HUES64 (cell line): ENCODE measurements at regions not wholly inside any gene's neighbourhood (a gene's known extent, or its start where the extent isn't known, plus 50 kb on each side); places are given as distances from the start of the nearest gene placed in this dataset.

Experiments used
- H3K27ac ChIP-seq: 2 replicates; pipeline ENCODE4 v1.7.0; 2013; ENCODE audit warnings: low read depth, low read length, inconsistent platforms
- H3K27me3 ChIP-seq: 2 replicates; pipeline ENCODE4 v1.6.1; 2013; ENCODE audit warnings: mild to moderate bottlenecking, low read length; ENCODE audit not compliant: insufficient read depth
- H3K36me3 ChIP-seq: 2 replicates; pipeline ENCODE4 v1.6.1; 2013; ENCODE audit warnings: mild to moderate bottlenecking, low read length; ENCODE audit not compliant: insufficient read depth
- H3K4me1 ChIP-seq: 2 replicates; pipeline ENCODE4 v1.6.1; 2013; ENCODE audit warnings: mild to moderate bottlenecking, low read length, moderate library complexity; ENCODE audit not compliant: insufficient read depth
- H3K4me3 ChIP-seq: 2 replicates; pipeline ENCODE4 v1.5.1; 2013; ENCODE audit warnings: mild to moderate bottlenecking, low read length, moderate library complexity
- H3K9ac ChIP-seq: 2 replicates; pipeline ENCODE4 v1.6.1; 2013; ENCODE audit warnings: mild to moderate bottlenecking, low read depth, low read length
- H3K9me3 ChIP-seq: 2 replicates; pipeline ENCODE4 v1.6.1; 2013; ENCODE audit warnings: low read depth, low read length; ENCODE audit not compliant: insufficient read depth
- WGBS: fragments of 150-250, 120-280 bp; methylation state at CpG from one replicate; pipeline ENCODE4 v1.1.7; 2013; ENCODE audit warnings: missing lambda C conversion rate; 5-methylcytosine and 5-hydroxymethylcytosine counted together

GRCh38 chr2:21333684-21334083 lies 209.9 kb downstream of the TDRD15 start:
- Histone ChIP-seq H3K4me1 (no peaks in the 10 kb centered on the region), H3K36me3 (no peaks in the 10 kb centered on the region), H3K27ac (no peak overlapping the region), H3K9me3 (peaks cover 11% of the 10 kb centered on the region; the same call in 1 of the 2 replicates), H3K9ac (no peak overlapping the region), H3K4me3 (no peak overlapping the region), H3K27me3 (no peaks in the 10 kb centered on the region)
- 98% methylated on average over 2 of the region's 2 CpGs for WGBS

- Histone ChIP-seq H3K9me3 (peaks cover 5% of the 10 kb centered on the region; the same call in 1 of the 2 replicates), H3K36me3 (no peaks in the 10 kb centered on the region), H3K9ac (no peak overlapping the region), H3K4me3 (no peak overlapping the region), H3K27ac (no peak overlapping the region), H3K4me1 (no peaks in the 10 kb centered on the region), H3K27me3 (no peaks in the 10 kb centered on the region)
- WGBS, result 100% methylated on average over 1 of the region's 2 CpGs
These were observed 223.2 kb downstream of the TDRD15 start for GRCh38 chr2:21346984-21347383.

DNA sequence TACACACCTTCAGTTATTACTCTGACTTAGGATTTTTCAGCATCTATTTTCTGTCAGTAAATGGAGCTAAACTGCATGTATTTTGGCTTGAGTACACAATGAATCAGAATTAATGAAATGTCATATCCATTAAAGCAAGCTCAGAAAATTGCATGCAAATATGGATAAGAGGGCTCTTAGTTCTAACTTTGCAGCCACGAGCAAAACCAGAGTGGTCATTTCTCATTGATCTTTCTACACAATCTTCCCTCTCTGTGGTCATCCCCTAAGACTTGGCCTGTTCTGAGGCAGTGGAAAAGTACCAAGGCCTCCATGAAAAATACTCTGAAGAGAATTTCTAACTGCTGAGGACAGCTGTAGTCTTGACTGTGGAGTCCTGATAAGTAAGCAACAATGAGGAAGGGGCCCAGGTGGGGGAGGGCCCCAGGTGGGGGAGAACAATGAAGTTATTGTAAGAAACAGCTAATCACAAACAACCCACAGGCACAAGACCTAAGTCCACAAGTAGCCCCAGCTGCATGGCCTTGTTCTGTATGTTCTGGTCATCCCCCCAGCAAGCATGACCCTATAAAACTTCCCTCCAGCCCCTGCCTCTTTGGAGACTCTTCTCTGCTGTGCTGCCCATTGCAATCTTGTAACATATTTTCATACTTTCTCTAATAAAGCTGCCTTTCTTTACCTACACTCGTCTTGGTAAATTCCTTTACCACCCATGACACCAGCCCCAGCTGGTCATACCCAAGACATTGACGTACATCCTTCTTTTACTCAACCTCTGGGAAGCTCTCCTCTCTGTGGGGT lies 230.3 kb downstream of the TDRD15 start:
- WGBS, result 81% methylated on average over 3 of the region's 3 CpGs
- Histone ChIP-seq H3K4me3 (no peak overlapping the region), H3K27ac (no peak overlapping the region), H3K4me1 (no peaks in the 10 kb centered on the region), H3K36me3 (no peaks in the 10 kb centered on the region), H3K9me3 (peaks cover 18% of the 10 kb centered on the region; the same call in 1 of the 2 replicates), H3K27me3 (no peaks in the 10 kb centered on the region), H3K9ac (no peak overlapping the region)

GRCh38 chr2:21356086-21356856 lies 232.5 kb downstream of the TDRD15 start:
- Histone ChIP-seq H3K9me3 (peaks cover 18% of the 10 kb centered on the region; the same call in 1 of the 2 replicates), H3K4me1 (no peaks in the 10 kb centered on the region), H3K36me3 (no peaks in the 10 kb centered on the region), H3K27ac (no peak overlapping the region), H3K27me3 (no peaks in the 10 kb centered on the region), H3K9ac (no peak overlapping the region), H3K4me3 (no peak overlapping the region)
- WGBS, result 86% methylated on average over 9 of the region's 9 CpGs

GRCh38 chr2:21356857-21357255 lies 233.1 kb downstream of the TDRD15 start:
- H3K27me3 ChIP-seq, result no peaks in the 10 kb centered on the region
- 78% methylated on average over 2 of the region's 3 CpGs for WGBS

DNA sequence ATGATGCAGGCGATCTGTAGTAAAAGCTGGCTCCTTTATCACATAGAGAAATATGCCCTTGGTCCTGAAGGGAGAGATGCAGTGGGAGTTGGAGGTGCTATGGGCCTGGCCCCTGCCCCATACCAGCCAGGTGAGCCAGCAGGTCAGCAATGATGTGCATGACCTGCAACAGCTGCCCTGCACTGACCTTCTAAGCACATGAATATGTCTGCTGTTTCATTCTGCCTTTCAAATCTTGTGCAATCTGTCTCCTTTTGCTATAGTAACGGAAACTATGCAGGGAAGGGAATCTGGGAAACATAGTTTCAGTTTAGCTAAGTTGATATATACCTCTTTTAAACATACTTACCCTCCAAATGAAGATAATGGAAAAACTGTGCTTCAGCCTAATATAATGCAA lies 235.2 kb downstream of the TDRD15 start:
- H3K4me3 ChIP-seq, result no peak overlapping the region
- peaks cover 10% of the 10 kb centered on the region; the same call in 1 of the 2 replicates for H3K9me3 ChIP-seq
- WGBS, result 89% methylated on average over 2 of the region's 2 CpGs
- H3K9ac ChIP-seq, result no peak overlapping the region
- H3K4me1 ChIP-seq, result no peaks in the 10 kb centered on the region
- no peaks in the 10 kb centered on the region for H3K36me3 ChIP-seq
- no peaks in the 10 kb centered on the region for H3K27me3 ChIP-seq
- H3K27ac ChIP-seq, result no peak overlapping the region

More at GRCh38 chr2:21356857-21357255, 233.1 kb downstream of the TDRD15 start:
- Histone ChIP-seq H3K4me3 (no peak overlapping the region), H3K36me3 (no peaks in the 10 kb centered on the region), H3K4me1 (no peaks in the 10 kb centered on the region), H3K9ac (no peak overlapping the region), H3K27ac (no peak overlapping the region), H3K9me3 (peaks cover 18% of the 10 kb centered on the region; the same call in 1 of the 2 replicates)

- Histone ChIP-seq H3K36me3 (no peaks in the 10 kb centered on the region), H3K27ac (no peak overlapping the region), H3K9ac (no peak overlapping the region), H3K4me1 (no peaks in the 10 kb centered on the region), H3K27me3 (no peaks in the 10 kb centered on the region), H3K9me3 (no peaks in the 10 kb centered on the region), H3K4me3 (no peak overlapping the region)
- 100% methylated on average over 3 of the region's 3 CpGs for WGBS
These were observed 237.6 kb downstream of the TDRD15 start for GRCh38 chr2:21361384-21361783.

- no peaks in the 10 kb centered on the region for H3K36me3 ChIP-seq
- H3K9ac ChIP-seq, result no peak overlapping the region
- H3K27ac ChIP-seq, result no peak overlapping the region
- H3K4me3 ChIP-seq, result no peak overlapping the region
- H3K27me3 ChIP-seq, result no peaks in the 10 kb centered on the region
- no peaks in the 10 kb centered on the region for H3K9me3 ChIP-seq
- 94% methylated on average over 5 of the region's 5 CpGs for WGBS
- H3K4me1 ChIP-seq, result no peaks in the 10 kb centered on the region
These were observed 238.3 kb downstream of the TDRD15 start for GRCh38 chr2:21361957-21362486.

DNA sequence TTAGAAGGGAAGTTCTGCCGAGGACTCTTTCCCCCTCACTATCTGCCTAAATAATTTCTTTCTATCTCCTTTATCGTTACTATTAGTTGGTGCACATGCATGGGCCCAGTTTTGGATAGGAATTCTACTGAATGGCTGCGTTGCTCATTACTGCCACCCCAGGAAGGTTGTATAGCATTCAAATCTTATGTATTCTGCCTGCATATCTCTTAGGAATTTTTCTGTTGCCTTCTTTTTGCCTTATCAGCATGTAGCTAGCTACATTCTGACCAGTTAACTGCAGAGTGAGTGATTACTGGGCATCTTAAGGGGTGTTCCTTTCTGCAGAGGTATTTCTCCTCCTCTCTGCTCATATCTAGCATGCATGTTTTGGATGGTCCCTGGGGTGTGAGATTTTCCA lies 239.6 kb downstream of the TDRD15 start:
- Histone ChIP-seq H3K9me3 (no peaks in the 10 kb centered on the region), H3K27ac (no peak overlapping the region), H3K4me3 (no peak overlapping the region), H3K27me3 (no peaks in the 10 kb centered on the region), H3K36me3 (no peaks in the 10 kb centered on the region), H3K9ac (no peak overlapping the region), H3K4me1 (peaks cover 3% of the 10 kb centered on the region; the same call in 1 of the 2 replicates)
- WGBS, result 100% methylated on average over 2 of the region's 3 CpGs

GRCh38 chr2:21367421-21367820 lies 243.7 kb downstream of the TDRD15 start:
- WGBS, result 90% methylated on average over 3 of the region's 3 CpGs
- H3K27me3 ChIP-seq, result no peaks in the 10 kb centered on the region

DNA sequence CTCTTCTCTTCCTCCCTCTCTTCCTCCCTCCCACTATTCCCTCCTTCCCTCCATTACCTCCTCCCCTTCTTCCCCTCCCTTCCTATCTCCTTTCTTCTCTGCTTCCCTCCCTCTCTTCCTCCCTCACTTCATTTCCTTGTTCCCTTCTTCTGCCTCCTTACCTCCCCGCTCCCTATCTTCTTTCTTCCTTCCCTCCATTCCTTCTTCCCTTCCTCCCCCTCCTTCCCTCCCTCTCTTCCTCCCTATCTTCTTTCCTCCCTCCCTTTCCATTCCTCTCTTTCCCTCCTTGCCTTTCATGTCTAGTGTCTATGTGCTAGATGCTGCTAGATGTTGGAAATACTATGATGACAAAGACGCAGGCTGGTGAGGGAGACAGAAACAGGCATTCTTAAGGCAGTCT lies 246.0 kb downstream of the TDRD15 start:
- WGBS, result 97% methylated on average over 2 of the region's 2 CpGs
- H3K36me3 ChIP-seq, result no peaks in the 10 kb centered on the region
- H3K9me3 ChIP-seq, result no peaks in the 10 kb centered on the region
- no peak overlapping the region for H3K4me3 ChIP-seq
- H3K27me3 ChIP-seq, result no peaks in the 10 kb centered on the region
- H3K4me1 ChIP-seq, result peaks cover 3% of the 10 kb centered on the region; the same call in 1 of the 2 replicates
- no peak overlapping the region for H3K9ac ChIP-seq
- no peak overlapping the region for H3K27ac ChIP-seq

More at GRCh38 chr2:21367421-21367820, 243.7 kb downstream of the TDRD15 start:
- H3K4me3 ChIP-seq, result no peak overlapping the region
- no peak overlapping the region for H3K9ac ChIP-seq
- no peak overlapping the region for H3K27ac ChIP-seq
- H3K4me1 ChIP-seq, result peaks cover 3% of the 10 kb centered on the region; the same call in 1 of the 2 replicates
- H3K9me3 ChIP-seq, result no peaks in the 10 kb centered on the region
- H3K36me3 ChIP-seq, result no peaks in the 10 kb centered on the region
